ENCODE measurements at regions not wholly inside any gene's neighbourhood (a gene's known extent, or its start where the extent isn't known, plus 50 kb on each side); places are given as distances from the start of the nearest gene placed in this dataset.

DNA sequence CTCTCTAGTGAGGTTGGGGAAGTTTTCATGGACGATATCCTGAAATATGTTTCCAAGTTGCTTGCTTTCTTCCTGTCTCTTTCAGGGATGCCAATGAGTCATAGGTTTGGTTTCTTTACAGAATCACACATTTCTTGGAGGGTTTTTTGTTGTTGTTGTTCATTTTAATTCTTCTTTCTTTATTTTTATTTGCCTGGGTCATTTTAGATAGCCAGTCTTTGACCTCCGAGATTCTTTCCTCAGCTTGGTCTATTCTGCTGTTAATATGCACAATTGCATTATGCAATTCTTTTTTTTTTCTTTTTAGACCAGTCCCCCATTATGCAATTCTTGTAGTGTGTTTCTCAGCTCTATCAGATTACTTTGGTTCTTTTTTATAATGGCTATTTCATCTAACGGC, 338.9 kb downstream of the AEBP2 start:
- ATAC-seq (ENCODE audit: low read depth) (no peak), DNase-seq (no peak)
- no peaks in the 10 kb centered on the region for H3K27me3 Mint-ChIP-seq
- H3K9ac ChIP-seq (ENCODE audit: low read length) = no peak overlapping the region
- H3K4me1 ChIP-seq (ENCODE audit: control insufficient read depth in 2 of 2, insufficient read depth in 2 of 2, low read length in 2 of 2) = no peaks in the 10 kb centered on the region
- no peaks in the 10 kb centered on the region for H3K4me1 Mint-ChIP-seq
- H3K27ac ChIP-seq (ENCODE audit: low read length in 2 of 2) = no peak overlapping the region
- H3K27me3 ChIP-seq (replicated peaks in 1 of 4; ENCODE audit: control extremely low read depth in 1 of 4, control insufficient read depth in 3 of 4, insufficient read depth in 4 of 4, low read length in 3 of 4) = no peaks in the 10 kb centered on the region
- H3K79me2 ChIP-seq (ENCODE audit: control insufficient read depth, insufficient read depth, low read length) = no peaks in the 10 kb centered on the region
- peaks cover 12% of the 10 kb centered on the region for H3K9me3 Mint-ChIP-seq (ENCODE audit: insufficient read depth)
- H2AFZ ChIP-seq (ENCODE audit: insufficient read depth, low read depth, low read length, poor library complexity, severe bottlenecking) = no peak overlapping the region
- H3K4me3 Mint-ChIP-seq = no peak overlapping the region
- H3K36me3 ChIP-seq (replicated peaks in 1 of 2; ENCODE audit: control extremely low read depth in 1 of 2, control insufficient read depth in 1 of 2, extremely low read depth in 1 of 2, insufficient read depth in 2 of 2, low read length in 1 of 2) = no peaks in the 10 kb centered on the region
- H3K9me3 ChIP-seq (ENCODE audit: control extremely low read depth in 1 of 3, control insufficient read depth in 2 of 3, insufficient read depth in 1 of 3, low read length in 2 of 3) = peaks cover 0 to 17% (median 0%) of the 10 kb centered on the region in 3 donors
- H3K4me3 ChIP-seq (ENCODE audit: control extremely low read depth in 1 of 5, extremely low read depth in 1 of 5, insufficient read depth in 1 of 5, low read depth in 2 of 5, low read length in 4 of 5) = no peak overlapping the region
- H4K20me1 ChIP-seq (ENCODE audit: control insufficient read depth, insufficient read depth, low read length, poor library complexity, severe bottlenecking) = no peaks in the 10 kb centered on the region
- H3K4me2 ChIP-seq (replicated peaks; ENCODE audit: low read depth, low read length, poor library complexity, severe bottlenecking) = no peak overlapping the region
- no CpG with 5 or more reads among the region's 3 CpGs for WGBS (ENCODE audit: insufficient coverage)
- intact Hi-C loops (cut with micrococcal nuclease) = no loop called here
- POLR2A ChIA-PET = no interaction called here
- CTCF ChIA-PET = interaction anchor here (0.7 kb wide), 1 partner anchor 29 kb away, joined by 4 read pairs; no protein-coding TSS in a partner anchor
- H3K27ac Mint-ChIP-seq = no peak overlapping the region
- TF ChIP-seq, protein P1, sequence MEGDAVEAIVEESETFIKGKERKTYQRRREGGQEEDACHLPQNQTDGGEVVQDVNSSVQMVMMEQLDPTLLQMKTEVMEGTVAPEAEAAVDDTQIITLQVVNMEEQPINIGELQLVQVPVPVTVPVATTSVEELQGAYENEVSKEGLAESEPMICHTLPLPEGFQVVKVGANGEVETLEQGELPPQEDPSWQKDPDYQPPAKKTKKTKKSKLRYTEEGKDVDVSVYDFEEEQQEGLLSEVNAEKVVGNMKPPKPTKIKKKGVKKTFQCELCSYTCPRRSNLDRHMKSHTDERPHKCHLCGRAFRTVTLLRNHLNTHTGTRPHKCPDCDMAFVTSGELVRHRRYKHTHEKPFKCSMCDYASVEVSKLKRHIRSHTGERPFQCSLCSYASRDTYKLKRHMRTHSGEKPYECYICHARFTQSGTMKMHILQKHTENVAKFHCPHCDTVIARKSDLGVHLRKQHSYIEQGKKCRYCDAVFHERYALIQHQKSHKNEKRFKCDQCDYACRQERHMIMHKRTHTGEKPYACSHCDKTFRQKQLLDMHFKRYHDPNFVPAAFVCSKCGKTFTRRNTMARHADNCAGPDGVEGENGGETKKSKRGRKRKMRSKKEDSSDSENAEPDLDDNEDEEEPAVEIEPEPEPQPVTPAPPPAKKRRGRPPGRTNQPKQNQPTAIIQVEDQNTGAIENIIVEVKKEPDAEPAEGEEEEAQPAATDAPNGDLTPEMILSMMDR (IDR thresholded peaks at IDR 0.05) = no peak

DNA sequence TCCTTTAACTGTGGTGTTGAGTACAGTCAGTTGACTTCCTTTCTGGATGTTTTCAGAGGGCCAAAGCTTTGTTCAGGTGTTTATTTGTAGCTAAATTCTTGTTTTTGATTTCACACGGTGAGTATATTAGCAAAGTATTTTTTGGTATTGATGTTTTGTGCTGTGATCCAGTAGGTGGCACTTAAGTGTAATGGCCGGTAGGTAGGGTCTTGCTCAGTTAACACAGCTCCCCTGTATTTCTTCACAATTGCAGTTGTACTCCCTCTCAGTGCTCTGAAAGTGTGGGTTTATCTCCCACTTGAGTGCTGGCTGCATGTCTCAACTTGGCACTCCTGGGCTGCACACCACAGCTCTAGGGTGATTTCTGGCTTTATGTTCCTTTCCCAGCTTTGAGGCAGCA, 339.5 kb downstream of the AEBP2 start:
- Histone ChIP-seq H3K27me3 (replicated peaks in 1 of 4; ENCODE audit: control extremely low read depth in 1 of 4, control insufficient read depth in 3 of 4, insufficient read depth in 4 of 4, low read length in 3 of 4) (no peaks in the 10 kb centered on the region), H3K4me3 (ENCODE audit: control extremely low read depth in 1 of 5, extremely low read depth in 1 of 5, insufficient read depth in 1 of 5, low read depth in 2 of 5, low read length in 4 of 5) (no peak overlapping the region), H3K4me2 (replicated peaks; ENCODE audit: low read depth, low read length, poor library complexity, severe bottlenecking) (no peak overlapping the region), H3K9me3 (ENCODE audit: control extremely low read depth in 1 of 3, control insufficient read depth in 2 of 3, insufficient read depth in 1 of 3, low read length in 2 of 3) (peaks cover 0 to 21% (median 0%) of the 10 kb centered on the region in 3 donors), H3K4me1 (ENCODE audit: control insufficient read depth in 2 of 2, insufficient read depth in 2 of 2, low read length in 2 of 2) (no peaks in the 10 kb centered on the region), H2AFZ (ENCODE audit: insufficient read depth, low read depth, low read length, poor library complexity, severe bottlenecking) (no peak overlapping the region), H3K9ac (ENCODE audit: low read length) (no peak overlapping the region), H3K36me3 (replicated peaks in 1 of 2; ENCODE audit: control extremely low read depth in 1 of 2, control insufficient read depth in 1 of 2, extremely low read depth in 1 of 2, insufficient read depth in 2 of 2, low read length in 1 of 2) (no peaks in the 10 kb centered on the region), H3K27ac (ENCODE audit: low read length in 2 of 2) (no peak overlapping the region), H4K20me1 (ENCODE audit: control insufficient read depth, insufficient read depth, low read length, poor library complexity, severe bottlenecking) (no peaks in the 10 kb centered on the region), H3K79me2 (ENCODE audit: control insufficient read depth, insufficient read depth, low read length) (no peaks in the 10 kb centered on the region)
- Mint-ChIP-seq H3K4me3 (no peak overlapping the region), H3K27me3 (no peaks in the 10 kb centered on the region), H3K4me1 (no peaks in the 10 kb centered on the region), H3K9me3 (ENCODE audit: insufficient read depth) (peaks cover 13% of the 10 kb centered on the region), H3K27ac (no peak overlapping the region)
- intact Hi-C loops (cut with micrococcal nuclease) = no loop called here
- no peak for DNase-seq
- ChIA-PET POLR2A (no interaction called here), CTCF (interaction anchor here (0.7 kb wide), 1 partner anchor 30 kb away, joined by 4 read pairs; no protein-coding TSS in a partner anchor)
- TF ChIP-seq, protein P1 (IDR thresholded peaks at IDR 0.05) = no peak
- no peak for TF ChIP-seq EZH2 (IDR thresholded peaks at IDR 0.05; ENCODE audit: borderline replicate concordance, insufficient read depth, low read depth, low read length, poor library complexity, severe bottlenecking)
- WGBS (ENCODE audit: insufficient coverage) = no CpG with 5 or more reads among the region's 2 CpGs
- no peak for ATAC-seq (ENCODE audit: low read depth)

Data from B cell (primary cell).